ENCODE measurements at regions not wholly inside any gene's neighbourhood (a gene's known extent, or its start where the extent isn't known, plus 50 kb on each side); places are given as distances from the start of the nearest gene placed in this dataset.

DNA sequence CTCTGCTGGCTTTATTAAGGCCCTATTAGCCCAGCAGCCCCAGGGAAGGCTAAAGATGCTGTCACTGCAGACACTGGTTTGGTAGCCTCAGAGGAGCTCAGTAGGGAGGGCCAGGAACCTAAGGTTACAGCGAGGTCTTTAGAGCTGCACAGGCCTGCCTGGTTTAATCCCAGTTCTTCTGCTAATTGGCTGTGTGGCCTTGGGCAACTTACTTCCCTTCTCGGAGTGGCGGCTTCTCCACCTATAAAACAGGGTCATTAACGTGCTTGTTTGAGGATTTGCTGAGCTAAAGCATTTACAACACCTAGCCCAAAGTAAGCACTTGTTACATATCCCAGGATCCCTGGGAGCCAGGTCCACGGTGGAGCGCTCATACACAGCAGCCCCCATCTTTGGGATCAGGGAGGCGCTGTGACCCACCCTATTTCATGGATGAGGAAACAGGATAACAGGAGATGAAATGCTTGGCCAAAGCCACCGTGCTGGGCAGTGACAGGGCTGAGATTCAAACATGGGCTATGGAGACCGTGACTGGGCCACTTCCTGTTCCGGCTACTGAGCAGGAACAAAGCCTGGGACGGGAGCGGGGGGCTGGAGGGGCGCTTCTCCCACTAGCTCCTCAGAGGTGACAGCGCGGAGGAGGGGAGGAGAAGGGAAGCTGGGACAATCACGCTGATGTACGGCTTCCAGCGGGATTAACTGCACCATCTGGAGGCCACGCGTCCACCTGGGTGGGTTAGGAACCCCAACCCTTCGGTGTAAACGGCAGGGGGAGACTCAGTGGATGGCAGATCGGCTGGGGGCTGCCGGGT is 61.5 kb downstream of the IGLL1 start:
- no peak for DNase-seq (ENCODE audit: low read depth, low spot score)
- Histone ChIP-seq H3K9me3 (ENCODE audit: control insufficient read depth, insufficient read depth, low read length) (no peaks in the 10 kb centered on the region), H3K27ac (ENCODE audit: low read depth, low read length) (no peak overlapping the region), H3K27me3 (ENCODE audit: control insufficient read depth, insufficient read depth, low read length) (no peaks in the 10 kb centered on the region), H3K4me3 (ENCODE audit: low read depth, low read length) (no peak overlapping the region)
- ChIA-PET CTCF (no interaction called here), POLR2A (no interaction called here)
- TF ChIP-seq, protein P1, sequence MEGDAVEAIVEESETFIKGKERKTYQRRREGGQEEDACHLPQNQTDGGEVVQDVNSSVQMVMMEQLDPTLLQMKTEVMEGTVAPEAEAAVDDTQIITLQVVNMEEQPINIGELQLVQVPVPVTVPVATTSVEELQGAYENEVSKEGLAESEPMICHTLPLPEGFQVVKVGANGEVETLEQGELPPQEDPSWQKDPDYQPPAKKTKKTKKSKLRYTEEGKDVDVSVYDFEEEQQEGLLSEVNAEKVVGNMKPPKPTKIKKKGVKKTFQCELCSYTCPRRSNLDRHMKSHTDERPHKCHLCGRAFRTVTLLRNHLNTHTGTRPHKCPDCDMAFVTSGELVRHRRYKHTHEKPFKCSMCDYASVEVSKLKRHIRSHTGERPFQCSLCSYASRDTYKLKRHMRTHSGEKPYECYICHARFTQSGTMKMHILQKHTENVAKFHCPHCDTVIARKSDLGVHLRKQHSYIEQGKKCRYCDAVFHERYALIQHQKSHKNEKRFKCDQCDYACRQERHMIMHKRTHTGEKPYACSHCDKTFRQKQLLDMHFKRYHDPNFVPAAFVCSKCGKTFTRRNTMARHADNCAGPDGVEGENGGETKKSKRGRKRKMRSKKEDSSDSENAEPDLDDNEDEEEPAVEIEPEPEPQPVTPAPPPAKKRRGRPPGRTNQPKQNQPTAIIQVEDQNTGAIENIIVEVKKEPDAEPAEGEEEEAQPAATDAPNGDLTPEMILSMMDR (IDR thresholded peaks at IDR 0.05; ENCODE audit: low read depth, low read length) = no peak

GRCh38 chr22:23517804-23518375 is 62.2 kb downstream of the IGLL1 start:
- DNase-seq (ENCODE audit: low read depth, low spot score) = no peak
- POLR2A ChIA-PET = no interaction called here
- CTCF ChIA-PET = no interaction called here
- Histone ChIP-seq H3K27ac (ENCODE audit: low read depth, low read length) (no peak overlapping the region), H3K27me3 (ENCODE audit: control insufficient read depth, insufficient read depth, low read length) (no peaks in the 10 kb centered on the region), H3K4me3 (ENCODE audit: low read depth, low read length) (no peak overlapping the region), H3K9me3 (ENCODE audit: control insufficient read depth, insufficient read depth, low read length) (no peaks in the 10 kb centered on the region)
- TF ChIP-seq, protein P1 (IDR thresholded peaks at IDR 0.05; ENCODE audit: low read depth, low read length) = no peak

DNA sequence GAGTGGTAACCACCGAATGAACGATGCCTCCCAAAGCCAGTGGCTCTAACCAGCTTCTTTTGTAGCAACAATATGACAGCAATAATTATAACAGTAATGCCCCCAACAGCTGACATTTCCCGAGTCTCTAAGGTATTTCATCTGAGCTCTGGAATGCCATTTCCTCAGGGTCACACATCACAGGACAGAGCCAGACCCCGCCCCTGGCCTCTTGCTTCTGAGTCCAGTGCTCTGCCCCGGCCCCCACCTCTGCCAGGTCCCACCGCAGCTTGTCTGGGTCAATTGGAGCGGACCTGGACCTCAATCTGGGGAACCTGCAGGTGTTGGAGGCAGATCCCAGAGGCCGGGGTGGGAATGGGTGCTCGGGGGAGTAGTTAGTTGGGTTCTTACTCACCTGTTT is 63.8 kb downstream of the IGLL1 start:
- POLR2A ChIA-PET = no interaction called here
- CTCF ChIA-PET = no interaction called here
- Histone ChIP-seq H3K27me3 (ENCODE audit: control insufficient read depth, insufficient read depth, low read length) (no peaks in the 10 kb centered on the region), H3K9me3 (ENCODE audit: control insufficient read depth, insufficient read depth, low read length) (no peaks in the 10 kb centered on the region), H3K4me3 (ENCODE audit: low read depth, low read length) (no peak overlapping the region), H3K27ac (ENCODE audit: low read depth, low read length) (no peak overlapping the region)
- no peak for DNase-seq (ENCODE audit: low read depth, low spot score)
- TF ChIP-seq, protein P1 (IDR thresholded peaks at IDR 0.05; ENCODE audit: low read depth, low read length) = no peak

GRCh38 chr22:23514322-23515038 is 65.6 kb downstream of the IGLL1 start:
- CTCF ChIA-PET = no interaction called here
- no peak for DNase-seq (ENCODE audit: low read depth, low spot score)
- no peaks in the 10 kb centered on the region for H3K9me3 ChIP-seq (ENCODE audit: control insufficient read depth, insufficient read depth, low read length)
- TF ChIP-seq, protein P1 (IDR thresholded peaks at IDR 0.05; ENCODE audit: low read depth, low read length) = no peak
- no peak overlapping the region for H3K4me3 ChIP-seq (ENCODE audit: low read depth, low read length)
- POLR2A ChIA-PET = interaction anchor here (0.7 kb wide), 1 partner anchor 1960 kb away, joined by 3 read pairs; no protein-coding TSS in a partner anchor
- H3K27ac ChIP-seq (ENCODE audit: low read depth, low read length) = no peak overlapping the region
- no peaks in the 10 kb centered on the region for H3K27me3 ChIP-seq (ENCODE audit: control insufficient read depth, insufficient read depth, low read length)

DNA sequence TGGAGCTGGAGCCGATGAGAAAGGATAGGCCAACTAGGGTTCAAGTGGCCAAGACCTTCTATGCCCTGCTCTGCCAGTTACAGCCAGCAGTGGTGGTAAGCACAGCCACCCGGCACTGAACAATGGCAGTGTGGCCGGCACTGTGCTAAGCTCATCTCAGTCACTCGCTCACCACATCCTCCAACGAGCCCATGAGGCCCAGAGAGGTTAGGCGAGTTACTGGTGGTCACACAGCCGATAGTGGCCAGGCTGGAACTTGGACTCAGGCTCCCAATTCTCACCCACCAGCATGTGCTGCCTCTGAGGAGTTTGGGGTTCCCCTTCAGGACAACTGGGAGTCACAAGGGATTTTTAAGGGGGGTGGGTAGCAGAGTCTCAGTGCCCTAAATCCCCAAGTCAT is 66.4 kb downstream of the IGLL1 start:
- POLR2A ChIA-PET = no interaction called here
- Histone ChIP-seq H3K4me3 (ENCODE audit: low read depth, low read length) (no peak overlapping the region), H3K9me3 (ENCODE audit: control insufficient read depth, insufficient read depth, low read length) (no peaks in the 10 kb centered on the region), H3K27ac (ENCODE audit: low read depth, low read length) (no peak overlapping the region), H3K27me3 (ENCODE audit: control insufficient read depth, insufficient read depth, low read length) (no peaks in the 10 kb centered on the region)
- TF ChIP-seq, protein P1 (IDR thresholded peaks at IDR 0.05; ENCODE audit: low read depth, low read length) = no peak
- DNase-seq (ENCODE audit: low read depth, low spot score) = no peak
- CTCF ChIA-PET = no interaction called here

Data from AG04450 (cell line).